ENCODE measurements at regions not wholly inside any gene's neighbourhood (a gene's known extent, or its start where the extent isn't known, plus 50 kb on each side); places are given as distances from the start of the nearest gene placed in this dataset.

DNA sequence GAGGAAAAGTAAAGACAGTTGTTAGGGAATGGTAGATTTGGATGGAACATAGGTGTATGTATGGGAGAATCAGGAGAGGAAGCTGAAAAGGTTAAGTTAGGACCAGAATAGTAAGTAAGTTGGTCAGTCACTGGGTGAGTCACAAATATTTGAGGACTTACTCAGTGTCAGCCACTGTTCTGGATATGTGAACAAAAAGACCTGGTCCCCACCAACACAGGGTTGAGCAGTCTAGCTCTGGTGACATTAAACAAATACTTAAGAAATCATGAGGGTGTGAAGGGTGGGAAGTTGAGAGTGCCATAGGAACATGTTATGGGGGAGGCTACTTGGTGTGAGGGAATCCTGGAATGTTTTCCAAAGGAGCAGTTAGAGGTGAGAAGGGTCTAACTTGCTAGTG, 246.9 kb downstream of the PTEN start (continued):
- TF ChIP-seq HDAC6 (IDR thresholded peaks at IDR 0.05; ENCODE audit: low read depth, low read length) = no peak
- TF ChIP-seq BRCA1 (IDR thresholded peaks at IDR 0.05; ENCODE audit: low read depth, low read length) = no peak

All from H1 (cell line).